ENCODE measurements at regions not wholly inside any gene's neighbourhood (a gene's known extent, or its start where the extent isn't known, plus 50 kb on each side); places are given as distances from the start of the nearest gene placed in this dataset.

GRCh38 chr9:89841456-89841855, 236.6 kb downstream of the GADD45G start:
- no peak overlapping the region for H3K27ac ChIP-seq
- peaks cover 32% of the 10 kb centered on the region for H3K4me1 ChIP-seq
- TF ChIP-seq EP300 (IDR thresholded peaks at IDR 0.05) (no peak), POLR2A (IDR thresholded peaks at IDR 0.05) (no peak), CTCF (IDR thresholded peaks at IDR 0.05) (no peak), POLR2AphosphoS5 (IDR thresholded peaks at IDR 0.05) (no peak)
- H3K9me3 ChIP-seq, result no peaks in the 10 kb centered on the region
- H3K4me3 ChIP-seq, result no peak overlapping the region
- H3K27me3 ChIP-seq, result no peaks in the 10 kb centered on the region
- 63% methylated on average over 5 of the region's 5 CpGs for WGBS
- H3K36me3 ChIP-seq, result no peaks in the 10 kb centered on the region
- DNase-seq (ENCODE audit: low spot score in 2 of 2), result no peak

GRCh38 chr9:89842267-89842768, 237.5 kb downstream of the GADD45G start:
- Histone ChIP-seq H3K27me3 (no peaks in the 10 kb centered on the region), H3K36me3 (no peaks in the 10 kb centered on the region), H3K4me1 (peaks cover 32% of the 10 kb centered on the region), H3K27ac (no peak overlapping the region), H3K4me3 (no peak overlapping the region), H3K9me3 (no peaks in the 10 kb centered on the region)
- no peak for TF ChIP-seq CTCF (IDR thresholded peaks at IDR 0.05)
- no peak for TF ChIP-seq POLR2A (IDR thresholded peaks at IDR 0.05)
- TF ChIP-seq POLR2AphosphoS5 (IDR thresholded peaks at IDR 0.05), result no peak
- no peak for TF ChIP-seq EP300 (IDR thresholded peaks at IDR 0.05)
- no peak for DNase-seq (ENCODE audit: low spot score in 2 of 2)
- WGBS, result 91% methylated on average over 7 of the region's 8 CpGs

- Histone ChIP-seq H3K9me3 (no peaks in the 10 kb centered on the region), H3K27ac (no peak overlapping the region), H3K36me3 (no peaks in the 10 kb centered on the region), H3K4me1 (peaks cover 32% of the 10 kb centered on the region), H3K4me3 (no peak overlapping the region), H3K27me3 (no peaks in the 10 kb centered on the region)
- DNase-seq (ENCODE audit: low spot score in 2 of 2), result no peak
- 68% methylated on average over 5 of the region's 5 CpGs for WGBS
- TF ChIP-seq EP300 (IDR thresholded peaks at IDR 0.05), result no peak
These were observed 238.3 kb downstream of the GADD45G start for GRCh38 chr9:89843074-89843473.

- 57% methylated on average over 3 of the region's 3 CpGs for WGBS
- no peaks in the 10 kb centered on the region for H3K27me3 ChIP-seq
- peaks cover 32% of the 10 kb centered on the region for H3K4me1 ChIP-seq
- no peak overlapping the region for H3K4me3 ChIP-seq
- no peaks in the 10 kb centered on the region for H3K9me3 ChIP-seq
- no peak for DNase-seq (ENCODE audit: low spot score in 2 of 2)
- TF ChIP-seq POLR2A (IDR thresholded peaks at IDR 0.05), result no peak
- TF ChIP-seq CTCF (IDR thresholded peaks at IDR 0.05), result no peak
- TF ChIP-seq EP300 (IDR thresholded peaks at IDR 0.05), result no peak
- no peak for TF ChIP-seq POLR2AphosphoS5 (IDR thresholded peaks at IDR 0.05)
- H3K27ac ChIP-seq, result no peak overlapping the region
- H3K36me3 ChIP-seq, result no peaks in the 10 kb centered on the region
These were observed 238.8 kb downstream of the GADD45G start for GRCh38 chr9:89843591-89843990.

- H3K4me3 ChIP-seq, result no peak overlapping the region
- H3K27me3 ChIP-seq, result no peaks in the 10 kb centered on the region
- H3K27ac ChIP-seq, result no peak overlapping the region
- WGBS, result 90% methylated on average over 5 of the region's 5 CpGs
- no peaks in the 10 kb centered on the region for H3K9me3 ChIP-seq
- no peaks in the 10 kb centered on the region for H3K36me3 ChIP-seq
- TF ChIP-seq CTCF (IDR thresholded peaks at IDR 0.05), result no peak
- no peak for DNase-seq (ENCODE audit: low spot score in 2 of 2)
- H3K4me1 ChIP-seq, result peaks cover 32% of the 10 kb centered on the region
These were observed 239.3 kb downstream of the GADD45G start for GRCh38 chr9:89844075-89844474.

- H3K9me3 ChIP-seq, result no peaks in the 10 kb centered on the region
- no peaks in the 10 kb centered on the region for H3K27me3 ChIP-seq
- H3K27ac ChIP-seq, result no peak overlapping the region
- no peak for DNase-seq (ENCODE audit: low spot score in 2 of 2)
- 40% methylated on average over 6 of the region's 6 CpGs for WGBS
- H3K36me3 ChIP-seq, result no peaks in the 10 kb centered on the region
- H3K4me3 ChIP-seq, result no peak overlapping the region
- TF ChIP-seq CTCF (IDR thresholded peaks at IDR 0.05) (no peak), POLR2AphosphoS5 (IDR thresholded peaks at IDR 0.05) (no peak), EP300 (IDR thresholded peaks at IDR 0.05) (no peak), POLR2A (IDR thresholded peaks at IDR 0.05) (no peak)
- peaks cover 32% of the 10 kb centered on the region for H3K4me1 ChIP-seq
These were observed 239.7 kb downstream of the GADD45G start for GRCh38 chr9:89844535-89844934.

Data from suprapubic skin (tissue), 4 donors.